GM12878 (cell line): ENCODE measurements at regions not wholly inside any gene's neighbourhood (a gene's known extent, or its start where the extent isn't known, plus 50 kb on each side); places are given as distances from the start of the nearest gene placed in this dataset.

ENCODE experiments used
- ATAC-seq: fragments of 200-7000 bp; cut with Tn5 transposase; 3 replicates; pipeline ENCODE4 v1.9.1; 2020; ENCODE audit warnings: mild to moderate bottlenecking, moderate library complexity
- BruUV-seq: library from RNA; stranded (reverse); fragments of 400-500 nt; replicated peaks from 2 replicates; lab custom pipeline; 2021; lab: Mats Ljungman, UMichigan
- CTCF ChIA-PET: fragments of 300-600 bp; sonication (Branson Sonifier 250); formaldehyde crosslinking; extraction: SDS; loops from one replicate; lab custom pipeline; 2021; ENCODE audit warnings: inconsistent platforms; lab: Yijun Ruan, JAX
- POLR2A ChIA-PET: fragments of 350-600 bp; formaldehyde crosslinking; extraction: SDS; loops from one replicate; lab custom pipeline; 2021; ENCODE audit warnings: inconsistent platforms; lab: Charles Lee
- RAD21 ChIA-PET: fragments of 300-600 bp; sonication (Branson Sonifier 250); formaldehyde crosslinking; loops from one replicate; lab custom pipeline; 2023; ENCODE audit warnings: antibody characterized with exemption; ENCODE audit not compliant: unreplicated experiment; lab: Charles Lee
- SMC1A ChIA-PET: fragments of 300-600 bp; sonication (Branson Sonifier 250); formaldehyde crosslinking; loops from one replicate; lab custom pipeline; 2023; ENCODE audit not compliant: unreplicated experiment, uncharacterized antibody; lab: Charles Lee
- DNase-seq: peaks from one replicate; pipeline ENCODE4 v3.0.0-alpha.2; 2011; ENCODE audit warnings: low read depth, low spot score
- FAIRE-seq: peaks from 3 replicates; lab custom pipeline; 2011; peaks lifted over from hg19 to GRCh38; lab: Jason Lieb, UNC
- H2AFZ ChIP-seq: 2 replicates; pipeline ENCODE4 v1.6.0; 2011; ENCODE audit warnings: low read depth, low read length, control low read depth; ENCODE audit not compliant: control insufficient read depth
- H3K27ac ChIP-seq: 2 replicates; pipeline ENCODE4 v1.5.1; 2011; ENCODE audit warnings: control low read depth; ENCODE audit not compliant: control insufficient read depth, insufficient read depth
- H3K27me3 ChIP-seq, 2 experiments: replicated peaks in 1 of 2; 2 replicates each; pipeline versions ENCODE4 v1.6.0 to v1.6.1; 2011; ENCODE audit warnings: low read length in 1 of 2; ENCODE audit not compliant: control insufficient read depth in 2 of 2, insufficient read depth in 2 of 2
- H3K36me3 ChIP-seq, 2 experiments: 2 replicates each; pipeline ENCODE4 v1.5.1; 2011; ENCODE audit warnings: low read length in 1 of 2; ENCODE audit not compliant: control insufficient read depth in 2 of 2, insufficient read depth in 2 of 2
- H3K4me1 ChIP-seq: 2 replicates; pipeline ENCODE4 v1.6.1; 2011; ENCODE audit warnings: mild to moderate bottlenecking, low read length, moderate library complexity, mixed read lengths; ENCODE audit not compliant: control insufficient read depth, insufficient read depth
- H3K4me2 ChIP-seq: 2 replicates; pipeline ENCODE4 v1.6.0; 2011; ENCODE audit warnings: control low read depth; ENCODE audit not compliant: control insufficient read depth, insufficient read depth
- H3K4me3 ChIP-seq: fragments of 200-600 bp; sonication (generic); 2 replicates; pipeline ENCODE4 v1.5.1; 2016
- H3K79me2 ChIP-seq: 2 replicates; pipeline ENCODE4 v1.6.0; 2011; ENCODE audit warnings: low read length; ENCODE audit not compliant: control insufficient read depth, insufficient read depth
- H3K9ac ChIP-seq: 2 replicates; pipeline ENCODE4 v1.8.0; 2011; ENCODE audit warnings: low read length, control low read depth, mixed read lengths; ENCODE audit not compliant: control insufficient read depth, insufficient read depth
- H3K9me3 ChIP-seq: replicated peaks from 3 replicates; pipeline ENCODE4 v1.5.1; 2011; ENCODE audit warnings: mild to moderate bottlenecking, low read length; ENCODE audit not compliant: control insufficient read depth, insufficient read depth
- H4K20me1 ChIP-seq: 2 replicates; pipeline ENCODE4 v1.6.0; 2011; ENCODE audit not compliant: control insufficient read depth, insufficient read depth
- GABPA ChIP-seq: IDR thresholded peaks from 2 replicates; pipeline ENCODE4 v1.6.1; 2014; ENCODE audit warnings: antibody characterized with exemption, low read depth, mild to moderate bottlenecking, inconsistent platforms
- WGBS: methylation state at CpG from one replicate; pipeline ENCODE4 v1.1.6; 2016; ENCODE audit warnings: low lambda C conversion rate; ENCODE audit not compliant: insufficient replicate concordance, insufficient coverage; ENCODE audit errors: missing lambda C conversion rate; 5-methylcytosine and 5-hydroxymethylcytosine counted together
- in situ Hi-C: fragments of 300-500 bp; cut with MboI; formaldehyde crosslinking; loops from 9 replicates; pipeline ENCODE4 v1.14.3; 2018; ENCODE audit warnings: mixed read lengths
- intact Hi-C: fragments of 100-400 bp; cut with micrococcal nuclease; formaldehyde crosslinking; loops from one replicate; pipeline ENCODE4 v1.14.2; 2022; ENCODE audit not compliant: unreplicated experiment
- TF ChIP-seq, protein P1 (sequence below): fragments of 450-650 bp; IDR thresholded peaks from 2 replicates; pipeline ENCODE4 v1.6.1; 2016; ENCODE audit warnings: mild to moderate bottlenecking
- TF ChIP-seq, protein P2 (sequence below): fragments of 450-650 bp; IDR thresholded peaks from 2 replicates; pipeline ENCODE4 v1.6.1; 2017; ENCODE audit warnings: borderline replicate concordance

DNA sequence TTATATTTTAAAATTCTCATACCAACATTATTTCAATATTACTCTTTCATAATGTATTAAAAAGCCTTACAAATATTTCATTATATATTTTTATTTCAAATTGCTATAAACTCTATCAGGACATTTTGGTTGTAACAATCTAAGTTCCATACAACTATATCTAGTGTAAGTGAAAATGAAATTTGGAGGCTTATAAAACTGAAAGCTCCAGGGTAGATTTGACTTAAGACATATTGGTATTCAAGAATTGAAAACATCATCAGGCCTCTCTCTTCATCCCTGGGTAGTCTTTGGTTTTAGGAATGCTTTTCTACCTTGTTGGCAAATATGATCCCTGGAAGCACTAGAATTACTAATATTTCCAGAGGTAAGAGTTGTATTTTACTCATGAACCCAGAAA lies 342.6 kb downstream of the DTHD1 start:
- CTCF ChIA-PET = no interaction called here

DNA sequence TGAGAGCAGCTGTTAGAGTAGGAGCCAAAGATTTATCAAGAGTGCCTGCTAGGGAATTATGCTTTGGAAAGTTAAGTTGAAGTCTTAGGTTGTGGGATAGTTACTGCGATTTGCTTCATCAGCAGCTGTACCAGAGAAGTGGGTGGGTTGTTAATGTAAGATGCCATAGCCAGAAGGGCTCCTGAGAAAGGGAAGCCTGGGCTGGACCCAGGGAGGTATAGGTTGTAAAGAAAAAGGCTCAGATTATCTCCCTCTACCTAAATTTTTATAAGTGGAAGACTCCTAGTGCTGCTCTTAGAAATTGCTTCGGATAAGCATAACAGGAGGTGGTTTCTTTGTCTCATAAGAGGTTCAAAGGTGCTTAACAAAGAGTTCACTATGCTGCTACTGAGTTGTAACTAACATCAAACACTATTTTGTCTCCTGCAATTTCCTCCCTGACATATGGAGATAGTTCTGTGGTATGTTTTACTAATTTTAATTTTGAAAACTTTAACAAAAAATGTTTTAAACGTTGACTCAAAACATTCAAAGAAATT lies 356.9 kb downstream of the DTHD1 start:
- H4K20me1 ChIP-seq = no peaks in the 10 kb centered on the region
- no TSS peak for BruUV-seq
- intact Hi-C loops (no loop called here), in situ Hi-C loops (no loop called here)
- ChIA-PET POLR2A (no interaction called here), RAD21 (no interaction called here), SMC1A (no interaction called here), CTCF (no interaction called here)
- no peaks in the 10 kb centered on the region for H3K4me1 ChIP-seq
- H3K27ac ChIP-seq = no peak overlapping the region
- H2AFZ ChIP-seq = no peak overlapping the region
- no peak for ATAC-seq
- H3K9ac ChIP-seq = no peak overlapping the region
- H3K9me3 ChIP-seq = no peaks in the 10 kb centered on the region
- no peaks in the 10 kb centered on the region for H3K79me2 ChIP-seq
- no peak for DNase-seq
- FAIRE-seq = no peak
- WGBS = 26% methylated on average over 3 of the region's 3 CpGs
- H3K27me3 ChIP-seq = no peaks in the 10 kb centered on the region
- TF ChIP-seq, protein P1, sequence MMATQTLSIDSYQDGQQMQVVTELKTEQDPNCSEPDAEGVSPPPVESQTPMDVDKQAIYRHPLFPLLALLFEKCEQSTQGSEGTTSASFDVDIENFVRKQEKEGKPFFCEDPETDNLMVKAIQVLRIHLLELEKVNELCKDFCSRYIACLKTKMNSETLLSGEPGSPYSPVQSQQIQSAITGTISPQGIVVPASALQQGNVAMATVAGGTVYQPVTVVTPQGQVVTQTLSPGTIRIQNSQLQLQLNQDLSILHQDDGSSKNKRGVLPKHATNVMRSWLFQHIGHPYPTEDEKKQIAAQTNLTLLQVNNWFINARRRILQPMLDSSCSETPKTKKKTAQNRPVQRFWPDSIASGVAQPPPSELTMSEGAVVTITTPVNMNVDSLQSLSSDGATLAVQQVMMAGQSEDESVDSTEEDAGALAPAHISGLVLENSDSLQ = no peak
- no peak overlapping the region for H3K4me3 ChIP-seq
- H3K4me2 ChIP-seq = no peak overlapping the region
- no peaks in the 10 kb centered on the region for H3K36me3 ChIP-seq

More for the DNA sequence above, 342.6 kb downstream of the DTHD1 start:
- no peak for DNase-seq
- ChIA-PET POLR2A (no interaction called here), RAD21 (interaction anchor here (1.0 to 1.2 kb wide), 2 partner anchors 25 to 72 kb away, joined by 3 to 4 read pairs; no protein-coding TSS in a partner anchor), SMC1A (interaction anchor here (1.2 to 2.4 kb wide), 2 partner anchors 11 to 45 kb away, joined by 3 to 5 read pairs; no protein-coding TSS in a partner anchor)
- no peaks in the 10 kb centered on the region for H3K79me2 ChIP-seq
- in situ Hi-C loops = no loop called here
- H3K9me3 ChIP-seq = no peaks in the 10 kb centered on the region
- no peak for FAIRE-seq
- TF ChIP-seq, protein P2, sequence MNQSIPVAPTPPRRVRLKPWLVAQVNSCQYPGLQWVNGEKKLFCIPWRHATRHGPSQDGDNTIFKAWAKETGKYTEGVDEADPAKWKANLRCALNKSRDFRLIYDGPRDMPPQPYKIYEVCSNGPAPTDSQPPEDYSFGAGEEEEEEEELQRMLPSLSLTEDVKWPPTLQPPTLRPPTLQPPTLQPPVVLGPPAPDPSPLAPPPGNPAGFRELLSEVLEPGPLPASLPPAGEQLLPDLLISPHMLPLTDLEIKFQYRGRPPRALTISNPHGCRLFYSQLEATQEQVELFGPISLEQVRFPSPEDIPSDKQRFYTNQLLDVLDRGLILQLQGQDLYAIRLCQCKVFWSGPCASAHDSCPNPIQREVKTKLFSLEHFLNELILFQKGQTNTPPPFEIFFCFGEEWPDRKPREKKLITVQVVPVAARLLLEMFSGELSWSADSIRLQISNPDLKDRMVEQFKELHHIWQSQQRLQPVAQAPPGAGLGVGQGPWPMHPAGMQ = no peak
- no peak for TF ChIP-seq GABPA
- no peaks in the 10 kb centered on the region for H3K36me3 ChIP-seq
- no peaks in the 10 kb centered on the region for H4K20me1 ChIP-seq
- no peaks in the 10 kb centered on the region for H3K27me3 ChIP-seq
- H3K4me3 ChIP-seq = no peak overlapping the region
- no peak overlapping the region for H3K27ac ChIP-seq
- ATAC-seq = no peak
- no peak overlapping the region for H3K4me2 ChIP-seq
- intact Hi-C loops = no loop called here
- H3K9ac ChIP-seq = no peak overlapping the region
- no peak overlapping the region for H2AFZ ChIP-seq
- no peaks in the 10 kb centered on the region for H3K4me1 ChIP-seq
- no TSS peak for BruUV-seq
